ENCODE measurements at regions not wholly inside any gene's neighbourhood (a gene's known extent, or its start where the extent isn't known, plus 50 kb on each side); places are given as distances from the start of the nearest gene placed in this dataset.

GRCh38 chr4:83810428-83810827 is 274.5 kb downstream of the GPAT3 start:
- no peak overlapping the region for H3K4me3 ChIP-seq
- no peak for TF ChIP-seq CTCF (IDR thresholded peaks at IDR 0.05; ENCODE audit: control extremely low read depth, extremely low read depth)
- no peaks in the 10 kb centered on the region for H3K27me3 ChIP-seq (ENCODE audit: control insufficient read depth in 3 of 3, insufficient read depth in 3 of 3, low read length in 2 of 3)
- H3K9ac ChIP-seq (ENCODE audit: insufficient read depth in 1 of 2, low read length in 2 of 2): no peak overlapping the region
- ATAC-seq (ENCODE audit: insufficient read depth, low FRiP score) (no peak), DNase-seq (no peak)
- no peaks in the 10 kb centered on the region for H3K9me3 ChIP-seq (ENCODE audit: control insufficient read depth in 4 of 4, insufficient read depth in 3 of 4, low read length in 3 of 4)
- WGBS, 2 donors: 77 to 80% methylated on average over 1 of the region's 1 CpG
- no peaks in the 10 kb centered on the region for H3K4me1 ChIP-seq (ENCODE audit: control insufficient read depth in 5 of 5, insufficient read depth in 5 of 5, low read length in 5 of 5)
- no peak overlapping the region for H3K27ac ChIP-seq (ENCODE audit: low read depth in 1 of 2, low read length in 1 of 2)
- no peaks in the 10 kb centered on the region for H3K36me3 ChIP-seq (ENCODE audit: control insufficient read depth in 4 of 4, insufficient read depth in 4 of 4, low read length in 4 of 4)

- H3K27me3 ChIP-seq (ENCODE audit: control insufficient read depth in 3 of 3, insufficient read depth in 3 of 3, low read length in 2 of 3): no peaks in the 10 kb centered on the region
- DNase-seq (no peak), ATAC-seq (ENCODE audit: insufficient read depth, low FRiP score) (no peak)
- no peaks in the 10 kb centered on the region for H3K9me3 ChIP-seq (ENCODE audit: control insufficient read depth in 4 of 4, insufficient read depth in 3 of 4, low read length in 3 of 4)
- no peaks in the 10 kb centered on the region for H3K36me3 ChIP-seq (ENCODE audit: control insufficient read depth in 4 of 4, insufficient read depth in 4 of 4, low read length in 4 of 4)
- no peak overlapping the region for H3K27ac ChIP-seq (ENCODE audit: low read depth in 1 of 2, low read length in 1 of 2)
- no peak overlapping the region for H3K4me3 ChIP-seq
- 72 to 84% methylated on average over 2 of the region's 2 CpGs for WGBS, 2 donors
- no peak for TF ChIP-seq CTCF (IDR thresholded peaks at IDR 0.05; ENCODE audit: control extremely low read depth, extremely low read depth)
- H3K4me1 ChIP-seq (ENCODE audit: control insufficient read depth in 5 of 5, insufficient read depth in 5 of 5, low read length in 5 of 5): no peaks in the 10 kb centered on the region
- H3K9ac ChIP-seq (ENCODE audit: insufficient read depth in 1 of 2, low read length in 2 of 2): no peak overlapping the region
Observed at GRCh38 chr4:83809581-83809980, 273.7 kb downstream of the GPAT3 start.

- Histone ChIP-seq H3K9ac (ENCODE audit: insufficient read depth in 1 of 2, low read length in 2 of 2) (no peak overlapping the region), H3K4me1 (ENCODE audit: control insufficient read depth in 5 of 5, insufficient read depth in 5 of 5, low read length in 5 of 5) (peaks cover 0 to 3% (median 0%) of the 10 kb centered on the region in 5 donors), H3K9me3 (ENCODE audit: control insufficient read depth in 4 of 4, insufficient read depth in 3 of 4, low read length in 3 of 4) (no peaks in the 10 kb centered on the region), H3K27ac (ENCODE audit: low read depth in 1 of 2, low read length in 1 of 2) (no peak overlapping the region), H3K4me3 (no peak overlapping the region), H3K36me3 (ENCODE audit: control insufficient read depth in 4 of 4, insufficient read depth in 4 of 4, low read length in 4 of 4) (no peaks in the 10 kb centered on the region), H3K27me3 (ENCODE audit: control insufficient read depth in 3 of 3, insufficient read depth in 3 of 3, low read length in 2 of 3) (no peaks in the 10 kb centered on the region)
- 64 to 97% methylated on average over 2 of the region's 2 CpGs for WGBS, 2 donors
- DNase-seq: no peak
- no peak for TF ChIP-seq CTCF (IDR thresholded peaks at IDR 0.05; ENCODE audit: control extremely low read depth, extremely low read depth)
- ATAC-seq (ENCODE audit: insufficient read depth, low FRiP score): no peak
Observed at GRCh38 chr4:83793481-83793880, 257.6 kb downstream of the GPAT3 start.

- Histone ChIP-seq H3K9ac (ENCODE audit: insufficient read depth in 1 of 2, low read length in 2 of 2) (no peak overlapping the region), H3K36me3 (ENCODE audit: control insufficient read depth in 4 of 4, insufficient read depth in 4 of 4, low read length in 4 of 4) (no peaks in the 10 kb centered on the region), H3K4me1 (ENCODE audit: control insufficient read depth in 5 of 5, insufficient read depth in 5 of 5, low read length in 5 of 5) (no peaks in the 10 kb centered on the region), H3K4me3 (no peak overlapping the region), H3K9me3 (ENCODE audit: control insufficient read depth in 4 of 4, insufficient read depth in 3 of 4, low read length in 3 of 4) (no peaks in the 10 kb centered on the region), H3K27me3 (ENCODE audit: control insufficient read depth in 3 of 3, insufficient read depth in 3 of 3, low read length in 2 of 3) (no peaks in the 10 kb centered on the region), H3K27ac (ENCODE audit: low read depth in 1 of 2, low read length in 1 of 2) (no peak overlapping the region)
- ATAC-seq (ENCODE audit: insufficient read depth, low FRiP score) (no peak), DNase-seq (peak in 2 of 3 donors; percentile 8 to 13)
- WGBS, 2 donors: 80 to 84% methylated on average over 1 of the region's 1 CpG
- TF ChIP-seq CTCF (IDR thresholded peaks at IDR 0.05; ENCODE audit: control extremely low read depth, extremely low read depth): no peak
Observed at GRCh38 chr4:83785891-83786290, 250.0 kb downstream of the GPAT3 start.

All from lung (tissue), 11 donors.